ENCODE measurements at regions not wholly inside any gene's neighbourhood (a gene's known extent, or its start where the extent isn't known, plus 50 kb on each side); places are given as distances from the start of the nearest gene placed in this dataset.

DNA sequence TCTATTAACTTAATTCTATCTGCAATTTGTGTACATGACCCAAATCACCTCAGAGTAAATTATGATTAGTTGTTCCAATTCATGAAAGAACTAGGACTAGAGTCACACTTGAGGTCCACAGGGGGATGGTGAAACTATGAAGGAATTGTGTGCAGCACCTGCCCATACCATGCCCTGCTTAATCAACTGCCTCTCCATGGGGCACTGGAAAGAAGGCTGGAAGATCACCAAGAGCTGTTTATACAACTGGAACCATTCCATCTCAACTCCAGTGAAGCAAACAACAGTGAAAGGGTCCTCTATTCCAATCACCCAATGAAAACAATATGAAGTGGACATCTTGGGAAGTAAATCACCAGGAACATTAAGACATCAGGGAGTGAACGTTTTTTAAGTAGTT lies 98.7 kb upstream of the SEMA3D start:
- BruUV-seq (replicated peaks) = no TSS peak
- H3K79me2 ChIP-seq (ENCODE audit: insufficient read depth, low read length) = no peaks in the 10 kb centered on the region
- H3K4me1 ChIP-seq (ENCODE audit: control insufficient read depth in 1 of 2, insufficient read depth in 2 of 2, low read length in 2 of 2) = no peaks in the 10 kb centered on the region
- H3K4me2 ChIP-seq (ENCODE audit: low read length) = no peak overlapping the region
- ATAC-seq = no peak
- intact Hi-C loops (cut with micrococcal nuclease) = no loop called here
- H4K20me1 ChIP-seq (ENCODE audit: insufficient read depth) = no peaks in the 10 kb centered on the region
- ChIA-PET RAD21 (ENCODE audit: low non-redundant PET in 1 of 2, low total read pairs in 2 of 2, uncharacterized antibody in 2 of 2, unreplicated experiment in 2 of 2) (no interaction called here), CTCF (no interaction called here), POLR2A (no interaction called here)
- no peaks in the 10 kb centered on the region for H3K27me3 ChIP-seq (ENCODE audit: insufficient read depth, low read length)
- no peaks in the 10 kb centered on the region for H3K9me2 ChIP-seq (ENCODE audit: insufficient read depth)
- H3K4me3 ChIP-seq (replicated peaks in 1 of 2; ENCODE audit: low read depth in 1 of 2, low read length in 2 of 2) = no peak overlapping the region
- no peak for DNase-seq (ENCODE audit: low read depth, low spot score)
- H3K27ac ChIP-seq (ENCODE audit: low read depth, low read length) = no peak overlapping the region
- H3K9me3 ChIP-seq (ENCODE audit: control insufficient read depth in 1 of 2, insufficient read depth in 1 of 2, low read depth in 1 of 2, low read length in 2 of 2) = no peaks in the 10 kb centered on the region
- no peaks in the 10 kb centered on the region for H3K36me3 ChIP-seq (ENCODE audit: control insufficient read depth in 1 of 2, insufficient read depth in 2 of 2, low read length in 2 of 2)
- TF ChIP-seq, protein P1, sequence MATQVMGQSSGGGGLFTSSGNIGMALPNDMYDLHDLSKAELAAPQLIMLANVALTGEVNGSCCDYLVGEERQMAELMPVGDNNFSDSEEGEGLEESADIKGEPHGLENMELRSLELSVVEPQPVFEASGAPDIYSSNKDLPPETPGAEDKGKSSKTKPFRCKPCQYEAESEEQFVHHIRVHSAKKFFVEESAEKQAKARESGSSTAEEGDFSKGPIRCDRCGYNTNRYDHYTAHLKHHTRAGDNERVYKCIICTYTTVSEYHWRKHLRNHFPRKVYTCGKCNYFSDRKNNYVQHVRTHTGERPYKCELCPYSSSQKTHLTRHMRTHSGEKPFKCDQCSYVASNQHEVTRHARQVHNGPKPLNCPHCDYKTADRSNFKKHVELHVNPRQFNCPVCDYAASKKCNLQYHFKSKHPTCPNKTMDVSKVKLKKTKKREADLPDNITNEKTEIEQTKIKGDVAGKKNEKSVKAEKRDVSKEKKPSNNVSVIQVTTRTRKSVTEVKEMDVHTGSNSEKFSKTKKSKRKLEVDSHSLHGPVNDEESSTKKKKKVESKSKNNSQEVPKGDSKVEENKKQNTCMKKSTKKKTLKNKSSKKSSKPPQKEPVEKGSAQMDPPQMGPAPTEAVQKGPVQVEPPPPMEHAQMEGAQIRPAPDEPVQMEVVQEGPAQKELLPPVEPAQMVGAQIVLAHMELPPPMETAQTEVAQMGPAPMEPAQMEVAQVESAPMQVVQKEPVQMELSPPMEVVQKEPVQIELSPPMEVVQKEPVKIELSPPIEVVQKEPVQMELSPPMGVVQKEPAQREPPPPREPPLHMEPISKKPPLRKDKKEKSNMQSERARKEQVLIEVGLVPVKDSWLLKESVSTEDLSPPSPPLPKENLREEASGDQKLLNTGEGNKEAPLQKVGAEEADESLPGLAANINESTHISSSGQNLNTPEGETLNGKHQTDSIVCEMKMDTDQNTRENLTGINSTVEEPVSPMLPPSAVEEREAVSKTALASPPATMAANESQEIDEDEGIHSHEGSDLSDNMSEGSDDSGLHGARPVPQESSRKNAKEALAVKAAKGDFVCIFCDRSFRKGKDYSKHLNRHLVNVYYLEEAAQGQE (IDR thresholded peaks at IDR 0.05; ENCODE audit: low read depth) = no peak
- TF ChIP-seq POLR2A (IDR thresholded peaks at IDR 0.05; ENCODE audit: borderline replicate concordance, extremely low read depth, insufficient read depth, insufficient read length) (no peak), FOSL1 (IDR thresholded peaks at IDR 0.05; ENCODE audit: low read depth) (no peak), TCF7L2 (IDR thresholded peaks at IDR 0.05; ENCODE audit: borderline replicate concordance, extremely low read depth, insufficient read depth, insufficient read length) (no peak), ZFX (IDR thresholded peaks at IDR 0.05) (no peak), RAD21 (IDR thresholded peaks at IDR 0.05; ENCODE audit: low read depth) (no peak), EGR1 (IDR thresholded peaks at IDR 0.05; ENCODE audit: low read depth) (no peak), SIN3A (IDR thresholded peaks at IDR 0.05; ENCODE audit: low read depth) (no peak), SP1 (IDR thresholded peaks at IDR 0.05; ENCODE audit: low read depth) (no peak), ZNF274 (IDR thresholded peaks at IDR 0.05; ENCODE audit: low read depth, low read length) (no peak)
- TF ChIP-seq, protein P2, sequence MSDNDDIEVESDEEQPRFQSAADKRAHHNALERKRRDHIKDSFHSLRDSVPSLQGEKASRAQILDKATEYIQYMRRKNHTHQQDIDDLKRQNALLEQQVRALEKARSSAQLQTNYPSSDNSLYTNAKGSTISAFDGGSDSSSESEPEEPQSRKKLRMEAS (IDR thresholded peaks at IDR 0.05) = no peak
- TF ChIP-seq, protein P3, sequence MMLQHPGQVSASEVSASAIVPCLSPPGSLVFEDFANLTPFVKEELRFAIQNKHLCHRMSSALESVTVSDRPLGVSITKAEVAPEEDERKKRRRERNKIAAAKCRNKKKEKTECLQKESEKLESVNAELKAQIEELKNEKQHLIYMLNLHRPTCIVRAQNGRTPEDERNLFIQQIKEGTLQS (IDR thresholded peaks at IDR 0.05) = no peak
- TF ChIP-seq, protein P4, sequence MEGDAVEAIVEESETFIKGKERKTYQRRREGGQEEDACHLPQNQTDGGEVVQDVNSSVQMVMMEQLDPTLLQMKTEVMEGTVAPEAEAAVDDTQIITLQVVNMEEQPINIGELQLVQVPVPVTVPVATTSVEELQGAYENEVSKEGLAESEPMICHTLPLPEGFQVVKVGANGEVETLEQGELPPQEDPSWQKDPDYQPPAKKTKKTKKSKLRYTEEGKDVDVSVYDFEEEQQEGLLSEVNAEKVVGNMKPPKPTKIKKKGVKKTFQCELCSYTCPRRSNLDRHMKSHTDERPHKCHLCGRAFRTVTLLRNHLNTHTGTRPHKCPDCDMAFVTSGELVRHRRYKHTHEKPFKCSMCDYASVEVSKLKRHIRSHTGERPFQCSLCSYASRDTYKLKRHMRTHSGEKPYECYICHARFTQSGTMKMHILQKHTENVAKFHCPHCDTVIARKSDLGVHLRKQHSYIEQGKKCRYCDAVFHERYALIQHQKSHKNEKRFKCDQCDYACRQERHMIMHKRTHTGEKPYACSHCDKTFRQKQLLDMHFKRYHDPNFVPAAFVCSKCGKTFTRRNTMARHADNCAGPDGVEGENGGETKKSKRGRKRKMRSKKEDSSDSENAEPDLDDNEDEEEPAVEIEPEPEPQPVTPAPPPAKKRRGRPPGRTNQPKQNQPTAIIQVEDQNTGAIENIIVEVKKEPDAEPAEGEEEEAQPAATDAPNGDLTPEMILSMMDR (IDR thresholded peaks at IDR 0.05 in 2 of 3, conservative IDR thresholded peaks at IDR 0.05 in 1 of 3; ENCODE audit: borderline replicate concordance in 1 of 3, insufficient read depth in 1 of 3, low read depth in 2 of 3, low read length in 2 of 3) = no peak
- no peak overlapping the region for H3K9ac ChIP-seq (ENCODE audit: low read length)
- no peak overlapping the region for H2AFZ ChIP-seq (ENCODE audit: low read depth, low read length, poor library complexity, severe bottlenecking)
